GOT3 (cell line): ENCODE measurements at regions not wholly inside any gene's neighbourhood (a gene's known extent, or its start where the extent isn't known, plus 50 kb on each side); places are given as distances from the start of the nearest gene placed in this dataset.
"Not testable (repeated sequence)": the region's sequence is repeated elsewhere in the genome, so short reads cannot be mapped to it uniquely, and the experiment has no call there.

Source experiments
- DNase-seq: peaks from one replicate; lab custom pipeline; 2025; ENCODE audit warnings: mixed read lengths; lab: John Stamatoyannopoulos, UW

GRCh38 chr5:125464847-125465432 lies 718.5 kb upstream of the ZNF608 start:
- DNase-seq = no peak

GRCh38 chr5:125465703-125466102 lies 719.3 kb upstream of the ZNF608 start:
- no peak for DNase-seq

- DNase-seq = no peak
Observed at GRCh38 chr5:125467222-125467621, 720.8 kb upstream of the ZNF608 start.

GRCh38 chr5:125470280-125470902 lies 724.0 kb upstream of the ZNF608 start:
- DNase-seq = no peak

GRCh38 chr5:125476901-125477585 lies 730.6 kb upstream of the ZNF608 start:
- no peak for DNase-seq

- DNase-seq = no peak
Observed at GRCh38 chr5:125477586-125477975, 731.1 kb upstream of the ZNF608 start.

- DNase-seq = no peak
Observed at GRCh38 chr5:125478599-125478998, 732.2 kb upstream of the ZNF608 start.

GRCh38 chr5:125480911-125481310 lies 734.5 kb upstream of the ZNF608 start:
- no peak for DNase-seq

GRCh38 chr5:125481506-125482465 lies 735.3 kb upstream of the ZNF608 start:
- DNase-seq = no peak

- no peak for DNase-seq
Observed at GRCh38 chr5:125483609-125484008, 737.2 kb upstream of the ZNF608 start.

GRCh38 chr5:125484272-125484741 lies 737.9 kb upstream of the ZNF608 start:
- DNase-seq = no peak

GRCh38 chr5:125484742-125485641 lies 738.6 kb upstream of the ZNF608 start:
- DNase-seq = peak; percentile 51

GRCh38 chr5:125485771-125486170 lies 739.3 kb upstream of the ZNF608 start:
- DNase-seq = no peak

- DNase-seq = no peak
Observed at GRCh38 chr5:125486634-125487033, 740.2 kb upstream of the ZNF608 start.

- no peak for DNase-seq
Observed at GRCh38 chr5:125487231-125487630, 740.8 kb upstream of the ZNF608 start.

- not testable (repeated sequence) for DNase-seq
Observed at GRCh38 chr5:125487652-125488051, 741.2 kb upstream of the ZNF608 start.

- DNase-seq = no peak
Observed at GRCh38 chr5:125489146-125489545, 742.7 kb upstream of the ZNF608 start.

- DNase-seq = no peak
Observed at GRCh38 chr5:125491986-125492492, 745.6 kb upstream of the ZNF608 start.

- DNase-seq = no peak
Observed at GRCh38 chr5:125492977-125493376, 746.5 kb upstream of the ZNF608 start.

- DNase-seq = no peak
Observed at GRCh38 chr5:125496393-125496792, 750.0 kb upstream of the ZNF608 start.

GRCh38 chr5:125497651-125498050 lies 751.2 kb upstream of the ZNF608 start:
- no peak for DNase-seq
